ENCODE measurements at regions not wholly inside any gene's neighbourhood (a gene's known extent, or its start where the extent isn't known, plus 50 kb on each side); places are given as distances from the start of the nearest gene placed in this dataset.
"Not testable (repeated sequence)": the region's sequence is repeated elsewhere in the genome, so short reads cannot be mapped to it uniquely, and the experiment has no call there.

GRCh38 chr5:142235870-142236672 lies 88.8 kb downstream of the SPRY4 start:
- H3K4me1 ChIP-seq (ENCODE audit: control extremely low read depth in 1 of 4, control insufficient read depth in 4 of 4, insufficient read depth in 4 of 4, low read length in 3 of 4), result no peaks in the 10 kb centered on the region
- CTCF ChIA-PET, result interaction anchor here (0.6 to 1.0 kb wide), 2 partner anchors 20 to 203 kb away, joined by 4 to 6 read pairs; no protein-coding TSS in a partner anchor

DNA sequence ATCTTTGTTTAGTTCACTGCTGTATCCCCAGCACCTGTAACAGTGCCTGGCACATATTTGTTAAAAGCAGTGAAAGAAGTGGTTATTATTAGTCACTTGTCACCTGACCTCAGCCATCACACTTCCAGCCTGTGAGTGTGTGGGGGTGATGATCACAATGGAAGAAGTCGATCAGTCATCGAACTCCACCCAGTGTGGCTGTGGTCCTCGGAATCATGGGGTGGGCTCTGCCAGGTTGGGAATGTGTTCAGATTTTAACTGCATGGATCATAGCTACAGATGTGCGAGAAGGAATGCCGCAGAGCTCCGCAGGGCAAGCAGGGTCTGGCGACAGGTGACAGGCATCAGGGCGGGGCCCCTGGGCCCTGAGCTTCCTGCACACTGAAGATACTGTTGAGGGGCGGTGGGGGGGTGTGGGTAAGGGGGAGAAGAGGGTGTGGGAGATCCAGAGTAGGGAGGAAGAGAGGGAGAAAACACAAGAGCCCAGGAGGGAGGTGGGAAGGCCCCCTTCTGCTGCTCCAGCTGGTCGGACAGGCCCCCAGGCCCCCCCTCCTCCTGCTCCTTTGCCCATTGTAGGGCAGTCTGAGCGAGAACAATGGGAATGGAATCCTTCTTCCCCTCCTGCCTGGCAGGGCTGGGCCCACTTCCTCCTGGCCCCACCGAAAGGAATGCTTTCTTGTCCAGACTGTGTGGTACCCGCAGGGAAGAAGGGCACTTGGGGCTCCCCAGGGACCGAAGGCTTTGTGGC lies 89.6 kb downstream of the SPRY4 start:
- H3K9me3 ChIP-seq (ENCODE audit: control extremely low read depth in 1 of 5, control insufficient read depth in 4 of 5, insufficient read depth in 2 of 5, low read depth in 1 of 5, low read length in 4 of 5), result peaks cover 0 to 10% (median 0%) of the 10 kb centered on the region in 5 experiments
- H3K27ac ChIP-seq (ENCODE audit: insufficient read depth in 1 of 2, low read depth in 1 of 2, low read length in 2 of 2, poor library complexity in 1 of 2, severe bottlenecking in 2 of 2), result no peak overlapping the region
- no peak for DNase-seq
- H3K4me3 ChIP-seq (ENCODE audit: control insufficient read depth in 1 of 7, extremely low read depth in 1 of 7, insufficient read depth in 4 of 7, low read depth in 2 of 7, low read length in 6 of 7), result no peak overlapping the region
- H3K4me1 ChIP-seq (ENCODE audit: control extremely low read depth in 1 of 4, control insufficient read depth in 4 of 4, insufficient read depth in 4 of 4, low read length in 3 of 4), result no peaks in the 10 kb centered on the region
- WGBS (ENCODE audit: insufficient coverage), result 55% methylated on average over 11 of the region's 14 CpGs
- POLR2A ChIA-PET, result no interaction called here
- H3K36me3 ChIP-seq (ENCODE audit: control insufficient read depth in 4 of 4, insufficient read depth in 4 of 4, low read length in 3 of 4), result no peaks in the 10 kb centered on the region
- CTCF ChIA-PET, result no interaction called here
- H3K27me3 ChIP-seq (replicated peaks in 2 of 5; ENCODE audit: control insufficient read depth in 4 of 5, insufficient read depth in 5 of 5, low read length in 4 of 5), result peaks cover 0 to 23% (median 2%) of the 10 kb centered on the region in 5 experiments

More at GRCh38 chr5:142235870-142236672, 88.8 kb downstream of the SPRY4 start:
- POLR2A ChIA-PET, result no interaction called here
- WGBS (ENCODE audit: insufficient coverage), result 62% methylated on average over 21 of the region's 24 CpGs
- Histone ChIP-seq H3K9me3 (ENCODE audit: control extremely low read depth in 1 of 5, control insufficient read depth in 4 of 5, insufficient read depth in 2 of 5, low read depth in 1 of 5, low read length in 4 of 5) (peaks cover 0 to 10% (median 0%) of the 10 kb centered on the region in 5 experiments), H3K27ac (ENCODE audit: insufficient read depth in 1 of 2, low read depth in 1 of 2, low read length in 2 of 2, poor library complexity in 1 of 2, severe bottlenecking in 2 of 2) (no peak overlapping the region), H3K36me3 (ENCODE audit: control insufficient read depth in 4 of 4, insufficient read depth in 4 of 4, low read length in 3 of 4) (no peaks in the 10 kb centered on the region), H3K4me3 (ENCODE audit: control insufficient read depth in 1 of 7, extremely low read depth in 1 of 7, insufficient read depth in 4 of 7, low read depth in 2 of 7, low read length in 6 of 7) (no peak overlapping the region), H3K27me3 (replicated peaks in 2 of 5; ENCODE audit: control insufficient read depth in 4 of 5, insufficient read depth in 5 of 5, low read length in 4 of 5) (peaks cover 0 to 23% (median 2%) of the 10 kb centered on the region in 5 experiments)
- no peak for DNase-seq

DNA sequence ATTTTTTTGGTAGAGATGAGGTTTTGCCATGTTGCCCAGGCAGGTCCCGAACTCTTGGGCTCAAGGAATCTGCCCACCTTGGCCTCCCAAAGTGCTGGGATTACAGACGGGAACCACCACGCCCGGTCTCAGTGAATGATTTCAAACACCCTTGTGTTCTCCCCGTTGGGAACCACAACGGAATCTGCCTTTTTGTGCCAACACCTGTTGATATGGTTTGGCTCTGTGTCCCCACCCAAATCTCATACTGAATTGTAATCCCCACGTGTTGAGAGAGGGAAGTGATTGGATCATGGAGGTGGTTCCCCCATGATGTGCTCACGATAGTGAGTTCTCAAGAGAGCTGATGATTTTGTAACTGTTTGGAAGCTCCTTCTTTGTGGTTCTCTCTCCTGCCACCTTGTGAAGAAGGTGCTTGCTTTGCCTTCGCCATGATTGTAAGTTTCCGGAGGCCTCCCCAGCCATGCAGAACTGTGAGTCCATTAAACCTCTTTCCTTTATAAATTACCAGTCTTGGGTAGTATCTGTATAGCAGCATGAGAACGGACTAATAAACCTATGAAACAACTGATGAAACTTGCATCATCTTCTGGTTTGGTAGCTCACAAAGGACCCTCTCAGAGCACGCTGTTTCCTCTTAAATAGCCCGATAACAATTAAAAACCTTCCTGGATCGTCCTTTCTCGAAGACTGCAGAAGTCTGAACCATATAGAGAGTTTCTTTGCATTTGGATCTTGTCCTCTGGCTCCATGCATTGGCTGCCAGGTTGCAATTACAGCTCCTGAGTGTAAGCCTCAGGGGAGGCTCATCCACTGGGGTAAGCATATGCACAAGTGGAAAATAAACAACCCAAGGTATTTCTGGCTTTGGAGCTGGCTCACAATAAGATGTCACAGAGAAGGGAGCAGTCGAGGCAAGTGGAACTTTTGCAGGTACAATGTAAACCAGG lies 91.5 kb downstream of the SPRY4 start:
- H3K4me3 ChIP-seq (ENCODE audit: control insufficient read depth in 1 of 7, extremely low read depth in 1 of 7, insufficient read depth in 4 of 7, low read depth in 2 of 7, low read length in 6 of 7), result no peak overlapping the region
- H3K27me3 ChIP-seq (replicated peaks in 2 of 5; ENCODE audit: control insufficient read depth in 4 of 5, insufficient read depth in 5 of 5, low read length in 4 of 5), result peaks cover 0 to 23% (median 2%) of the 10 kb centered on the region in 5 experiments
- H3K9me3 ChIP-seq (ENCODE audit: control extremely low read depth in 1 of 5, control insufficient read depth in 4 of 5, insufficient read depth in 2 of 5, low read depth in 1 of 5, low read length in 4 of 5), result peaks cover 0 to 10% (median 0%) of the 10 kb centered on the region in 5 experiments
- ChIA-PET CTCF (no interaction called here), POLR2A (interaction anchor here (0.7 kb wide), 1 partner anchor 29 kb away, joined by 3 read pairs; no protein-coding TSS in a partner anchor)
- no peaks in the 10 kb centered on the region for H3K36me3 ChIP-seq (ENCODE audit: control insufficient read depth in 4 of 4, insufficient read depth in 4 of 4, low read length in 3 of 4)
- H3K27ac ChIP-seq (ENCODE audit: insufficient read depth in 1 of 2, low read depth in 1 of 2, low read length in 2 of 2, poor library complexity in 1 of 2, severe bottlenecking in 2 of 2), result no peak overlapping the region
- 90% methylated on average over 12 of the region's 16 CpGs for WGBS (ENCODE audit: insufficient coverage)
- H3K4me1 ChIP-seq (ENCODE audit: control extremely low read depth in 1 of 4, control insufficient read depth in 4 of 4, insufficient read depth in 4 of 4, low read length in 3 of 4), result no peaks in the 10 kb centered on the region
- DNase-seq, result no peak

- H3K36me3 ChIP-seq (ENCODE audit: control insufficient read depth in 4 of 4, insufficient read depth in 4 of 4, low read length in 3 of 4); H3K4me1 ChIP-seq (ENCODE audit: control extremely low read depth in 1 of 4, control insufficient read depth in 4 of 4, insufficient read depth in 4 of 4, low read length in 3 of 4); CTCF ChIA-PET; H3K27ac ChIP-seq (ENCODE audit: insufficient read depth in 1 of 2, low read depth in 1 of 2, low read length in 2 of 2, poor library complexity in 1 of 2, severe bottlenecking in 2 of 2); H3K4me3 ChIP-seq (ENCODE audit: control insufficient read depth in 1 of 7, extremely low read depth in 1 of 7, insufficient read depth in 4 of 7, low read depth in 2 of 7, low read length in 6 of 7); POLR2A ChIA-PET; H3K9me3 ChIP-seq (ENCODE audit: control extremely low read depth in 1 of 5, control insufficient read depth in 4 of 5, insufficient read depth in 2 of 5, low read depth in 1 of 5, low read length in 4 of 5); DNase-seq: not testable (repeated sequence)
- peaks cover 0 to 17% (median 2%) of the 10 kb centered on the region in 5 experiments for H3K27me3 ChIP-seq (replicated peaks in 2 of 5; ENCODE audit: control insufficient read depth in 4 of 5, insufficient read depth in 5 of 5, low read length in 4 of 5)
- WGBS (ENCODE audit: insufficient coverage), result 93% methylated on average over 4 of the region's 4 CpGs
Measured at GRCh38 chr5:142230949-142231348, 93.9 kb downstream of the SPRY4 start.

DNA sequence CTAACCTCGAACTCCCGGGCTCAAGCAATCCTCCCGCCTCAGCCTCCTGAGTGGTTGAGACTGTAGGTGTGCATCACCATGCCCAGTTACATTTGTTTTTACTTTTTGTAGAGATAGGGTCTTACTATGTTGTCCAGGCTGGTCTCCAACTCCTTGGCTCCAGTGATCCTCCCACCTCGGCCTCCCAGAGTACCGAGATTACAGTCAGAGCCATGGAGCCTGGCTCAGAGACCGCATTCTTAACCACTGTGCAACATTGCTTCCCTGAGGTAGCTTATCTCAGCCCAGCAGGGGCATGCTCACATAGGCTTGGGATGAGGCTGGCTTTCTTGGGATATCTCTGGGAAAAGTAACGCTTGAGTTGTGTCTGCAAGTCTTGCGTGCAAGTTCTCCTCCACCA lies 99.7 kb downstream of the SPRY4 start:
- peaks cover 0 to 8% (median 5%) of the 10 kb centered on the region in 4 experiments for H3K4me1 ChIP-seq (ENCODE audit: control extremely low read depth in 1 of 4, control insufficient read depth in 4 of 4, insufficient read depth in 4 of 4, low read length in 3 of 4)
- H3K27me3 ChIP-seq (replicated peaks in 2 of 5; ENCODE audit: control insufficient read depth in 4 of 5, insufficient read depth in 5 of 5, low read length in 4 of 5), result peaks cover 0 to 46% (median 14%) of the 10 kb centered on the region in 5 experiments
- DNase-seq, result no peak
- ChIA-PET CTCF (no interaction called here), POLR2A (no interaction called here)
- no peaks in the 10 kb centered on the region for H3K9me3 ChIP-seq (ENCODE audit: control extremely low read depth in 1 of 5, control insufficient read depth in 4 of 5, insufficient read depth in 2 of 5, low read depth in 1 of 5, low read length in 4 of 5)
- H3K27ac ChIP-seq (ENCODE audit: insufficient read depth in 1 of 2, low read depth in 1 of 2, low read length in 2 of 2, poor library complexity in 1 of 2, severe bottlenecking in 2 of 2), result no peak overlapping the region
- no peak overlapping the region for H3K4me3 ChIP-seq (ENCODE audit: control insufficient read depth in 1 of 7, extremely low read depth in 1 of 7, insufficient read depth in 4 of 7, low read depth in 2 of 7, low read length in 6 of 7)
- H3K36me3 ChIP-seq (ENCODE audit: control insufficient read depth in 4 of 4, insufficient read depth in 4 of 4, low read length in 3 of 4), result no peaks in the 10 kb centered on the region
- 97% methylated on average over 6 of the region's 8 CpGs for WGBS (ENCODE audit: insufficient coverage)

DNA sequence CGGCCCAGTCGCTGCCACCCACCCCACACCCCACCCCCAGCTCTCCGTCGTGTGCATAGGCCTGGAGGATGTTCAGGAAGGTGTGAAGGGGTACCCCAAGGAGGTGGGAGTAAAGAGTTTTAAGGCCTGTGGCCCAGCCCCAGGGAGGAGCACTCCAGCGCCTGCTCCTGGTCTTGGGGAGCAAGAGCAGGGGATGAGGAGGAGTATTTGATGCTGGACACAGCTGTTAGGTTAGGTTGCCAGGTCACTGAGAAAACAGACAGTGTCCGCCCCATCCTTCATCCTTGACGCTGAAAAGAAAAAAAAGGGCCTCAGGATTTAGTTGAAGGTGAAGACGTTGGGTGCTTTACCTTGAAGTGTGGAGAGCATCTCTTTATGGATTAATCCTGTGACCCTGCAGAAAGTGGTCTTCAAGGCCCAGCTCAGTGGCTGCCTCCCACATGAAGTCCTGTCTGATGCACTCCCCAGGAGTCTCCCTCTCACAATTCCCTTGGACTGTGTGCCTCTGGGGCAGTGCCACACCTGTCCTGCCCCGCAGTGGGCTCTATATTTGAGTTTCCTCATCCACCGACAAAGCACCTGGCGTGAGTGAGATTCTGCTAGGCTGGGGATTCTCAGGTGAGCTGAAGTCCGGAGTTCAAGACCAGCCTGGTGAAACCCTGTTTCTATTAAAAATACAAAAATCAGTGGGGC lies 101.8 kb downstream of the SPRY4 start:
- Histone ChIP-seq H3K36me3 (ENCODE audit: control insufficient read depth in 4 of 4, insufficient read depth in 4 of 4, low read length in 3 of 4) (no peaks in the 10 kb centered on the region), H3K4me1 (ENCODE audit: control extremely low read depth in 1 of 4, control insufficient read depth in 4 of 4, insufficient read depth in 4 of 4, low read length in 3 of 4) (peaks cover 0 to 8% (median 5%) of the 10 kb centered on the region in 4 experiments), H3K4me3 (ENCODE audit: control insufficient read depth in 1 of 7, extremely low read depth in 1 of 7, insufficient read depth in 4 of 7, low read depth in 2 of 7, low read length in 6 of 7) (no peak overlapping the region), H3K9me3 (ENCODE audit: control extremely low read depth in 1 of 5, control insufficient read depth in 4 of 5, insufficient read depth in 2 of 5, low read depth in 1 of 5, low read length in 4 of 5) (no peaks in the 10 kb centered on the region), H3K27ac (ENCODE audit: insufficient read depth in 1 of 2, low read depth in 1 of 2, low read length in 2 of 2, poor library complexity in 1 of 2, severe bottlenecking in 2 of 2) (no peak overlapping the region), H3K27me3 (replicated peaks in 2 of 5; ENCODE audit: control insufficient read depth in 4 of 5, insufficient read depth in 5 of 5, low read length in 4 of 5) (peaks cover 0 to 46% (median 14%) of the 10 kb centered on the region in 5 experiments)
- POLR2A ChIA-PET, result interaction anchor here (1.0 kb wide), 1 partner anchor 27 kb away, joined by 3 read pairs; no protein-coding TSS in a partner anchor
- DNase-seq, result no peak
- WGBS (ENCODE audit: insufficient coverage), result 83% methylated on average over 7 of the region's 12 CpGs
- CTCF ChIA-PET, result interaction anchor here (0.7 to 0.9 kb wide), 2 partner anchors 15 to 206 kb away, joined by 3 to 5 read pairs; no protein-coding TSS in a partner anchor

Data from common myeloid progenitor, CD34-positive (primary cell).